SH-SY5Y (cell line): ENCODE measurements at regions not wholly inside any gene's neighbourhood (a gene's known extent, or its start where the extent isn't known, plus 50 kb on each side); places are given as distances from the start of the nearest gene placed in this dataset.

Experiments used
- GATA2 ChIP-seq: IDR thresholded peaks from 2 replicates; pipeline ENCODE4 v1.6.1; 2011; ENCODE audit warnings: mild to moderate bottlenecking, low read depth, low read length
- GATA3 ChIP-seq: IDR thresholded peaks from 2 replicates; pipeline ENCODE4 v1.6.1; 2011; ENCODE audit warnings: low read depth, mild to moderate bottlenecking, low read length, moderate library complexity

DNA sequence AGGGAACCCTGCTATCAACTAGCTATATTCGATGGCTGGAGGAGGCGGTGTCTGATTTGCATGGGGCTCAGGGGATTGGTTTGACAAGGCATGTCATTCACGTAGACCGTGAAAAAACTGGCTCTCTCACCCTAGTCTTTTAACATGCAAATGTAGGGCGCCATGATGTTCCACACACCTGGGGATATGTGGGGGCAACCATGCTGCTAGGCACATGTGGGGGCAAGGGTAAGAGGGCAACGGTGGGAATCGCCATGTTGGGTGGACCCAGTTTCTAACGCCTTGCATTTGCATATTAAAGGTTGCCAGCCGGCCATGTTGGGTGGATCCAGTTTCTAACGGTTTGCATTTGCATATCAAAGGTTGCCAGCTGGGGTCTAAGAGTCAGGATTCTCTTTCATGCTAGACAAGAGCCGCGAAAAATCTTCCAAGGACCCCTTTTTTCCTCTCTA lies 419.2 kb upstream of the NFE2L3 start:
- TF ChIP-seq GATA2 (no peak), GATA3 (no peak)
